SK-N-SH (cell line): ENCODE measurements at regions not wholly inside any gene's neighbourhood (a gene's known extent, or its start where the extent isn't known, plus 50 kb on each side); places are given as distances from the start of the nearest gene placed in this dataset.

ENCODE experiments used
- CTCF ChIA-PET: fragments of 300-600, 350-600 bp; formaldehyde crosslinking; extraction: SDS; loops from one replicate; lab custom pipeline; 2021; lab: Yijun Ruan, JAX
- POLR2A ChIA-PET: fragments of 350-600 bp; sonication (Branson Sonifier 250); formaldehyde crosslinking; extraction: SDS; loops from one replicate; lab custom pipeline; 2020; ENCODE audit warnings: antibody characterized with exemption, inconsistent platforms; lab: Yijun Ruan, JAX
- DNase-seq: peaks from one replicate; pipeline ENCODE4 v3.0.0; 2012
- H2AFZ ChIP-seq: fragments of 200-600 bp; sonication (generic); 2 replicates; pipeline ENCODE4 v1.8.1; 2016; ENCODE audit warnings: antibody characterized with exemption, mild to moderate bottlenecking, low read depth
- H3F3A ChIP-seq: fragments of 200-600 bp; sonication (generic); replicated peaks from 2 replicates; pipeline ENCODE3; 2016; ENCODE audit warnings: antibody characterized with exemption, mild to moderate bottlenecking; ENCODE audit not compliant: insufficient read depth
- H3K27ac ChIP-seq, 2 experiments: fragments of 200-500 bp in 1 of 2; fragments of 200-600 bp in 1 of 2; sonication (Bioruptor generic) in 1 of 2; sonication (generic), shearing (Covaris generic) in 1 of 2; 2 replicates each; pipeline versions ENCODE4 v1.5.1 to v1.6.1; 2014 to 2016; ENCODE audit warnings: low read depth in 2 of 2, inconsistent platforms in 1 of 2, low read length in 1 of 2, mild to moderate bottlenecking in 1 of 2, mixed read lengths in 1 of 2
- H3K27me3 ChIP-seq: fragments of 200-600 bp; sonication (generic), shearing (Covaris generic); 2 replicates; pipeline ENCODE4 v1.6.1; 2016; ENCODE audit warnings: mixed run types; ENCODE audit not compliant: insufficient read depth
- H3K36me3 ChIP-seq, 2 experiments: fragments of 200-500 bp in 1 of 2; fragments of 200-600 bp in 1 of 2; sonication (Bioruptor generic) in 1 of 2; sonication (generic) in 1 of 2; replicated peaks in 1 of 2; 2 replicates each; pipeline versions ENCODE3 to v1.5.1; 2014 to 2016; ENCODE audit warnings: low read length in 1 of 2, mild to moderate bottlenecking in 1 of 2; ENCODE audit not compliant: insufficient read depth in 2 of 2, control insufficient read depth in 1 of 2
- H3K4me1 ChIP-seq, 2 experiments: fragments of 200-500 bp in 1 of 2; fragments of 200-600 bp in 1 of 2; sonication (Bioruptor generic) in 1 of 2; sonication (generic), shearing (Covaris generic) in 1 of 2; 2 replicates each; pipeline versions ENCODE4 v1.5.1 to v1.6.1; 2014 to 2016; ENCODE audit warnings: low read depth in 1 of 2, low read length in 1 of 2, mixed run types in 1 of 2; ENCODE audit not compliant: insufficient read depth in 2 of 2, control insufficient read depth in 1 of 2
- H3K4me2 ChIP-seq: fragments of 200-600 bp; sonication (generic), shearing (Covaris generic); 2 replicates; pipeline ENCODE4 v1.6.1; 2017; ENCODE audit warnings: mixed run types
- H3K4me3 ChIP-seq, 2 experiments: fragments of 200-500 bp in 1 of 2; fragments of 200-600 bp in 1 of 2; sonication (Bioruptor generic) in 1 of 2; sonication (generic), shearing (Covaris generic) in 1 of 2; 2 replicates each; pipeline versions ENCODE4 v1.5.1 to v1.8.1; 2014 to 2016; ENCODE audit warnings: low read depth in 2 of 2, inconsistent platforms in 1 of 2, low read length in 1 of 2, mild to moderate bottlenecking in 1 of 2, mixed read lengths in 1 of 2, moderate library complexity in 1 of 2
- H3K79me2 ChIP-seq: fragments of 200-600 bp; sonication (generic); 2 replicates; pipeline ENCODE4 v1.8.1; 2017; ENCODE audit warnings: mild to moderate bottlenecking; ENCODE audit not compliant: insufficient read depth
- H3K9ac ChIP-seq: fragments of 200-600 bp; sonication (generic); 2 replicates; pipeline ENCODE4 v1.6.1; 2017; ENCODE audit warnings: mixed run types
- H3K9me2 ChIP-seq: fragments of 200-600 bp; sonication (generic); 2 replicates; pipeline ENCODE4 v1.6.1; 2017; ENCODE audit warnings: mixed run types
- H3K9me3 ChIP-seq: fragments of 200-600 bp; sonication (generic); 2 replicates; pipeline ENCODE4 v1.6.1; 2017; ENCODE audit warnings: mixed run types, mild to moderate bottlenecking, moderate library complexity
- H4K20me1 ChIP-seq: fragments of 200-600 bp; sonication (generic); 2 replicates; pipeline ENCODE4 v1.6.1; 2017; ENCODE audit warnings: mild to moderate bottlenecking, mixed run types; ENCODE audit not compliant: insufficient read depth
- CTCF ChIP-seq: fragments of 200-600 bp; sonication (generic); IDR thresholded peaks from 2 replicates; pipeline ENCODE4 v1.6.1; 2017; ENCODE audit warnings: antibody characterized with exemption, mild to moderate bottlenecking, moderate library complexity
- ELF1 ChIP-seq: IDR thresholded peaks from 2 replicates; pipeline ENCODE4 v1.4.0; 2012
- EP300 ChIP-seq, 2 experiments: IDR thresholded peaks; 2 replicates each; pipeline versions ENCODE4 v1.4.0 to v1.6.1; 2012; ENCODE audit warnings: borderline replicate concordance in 1 of 2, low read depth in 1 of 2, low read length in 1 of 2
- FOSL2 ChIP-seq: IDR thresholded peaks from 2 replicates; pipeline ENCODE4 v1.4.0; 2012; ENCODE audit warnings: low read depth, mild to moderate bottlenecking, moderate library complexity, borderline replicate concordance
- GABPA ChIP-seq: IDR thresholded peaks from 2 replicates; pipeline ENCODE4 v1.4.0; 2012; ENCODE audit warnings: low read depth, mild to moderate bottlenecking
- JUND ChIP-seq: IDR thresholded peaks from 2 replicates; pipeline ENCODE4 v1.4.0; 2012
- MXI1 ChIP-seq: IDR thresholded peaks from 2 replicates; pipeline ENCODE4 v1.6.1; 2012; ENCODE audit warnings: mild to moderate bottlenecking, low read depth, low read length, improper control_type of control experiment
- NFIC ChIP-seq: IDR thresholded peaks from 2 replicates; pipeline ENCODE4 v1.4.0; 2012; ENCODE audit warnings: borderline replicate concordance
- NRF1 ChIP-seq: IDR thresholded peaks from 2 replicates; pipeline ENCODE4 v1.6.1; 2012; ENCODE audit warnings: low read depth, mild to moderate bottlenecking, low read length
- PBX3 ChIP-seq: IDR thresholded peaks from 2 replicates; pipeline ENCODE4; 2012
- RAD21 ChIP-seq: IDR thresholded peaks from 2 replicates; pipeline ENCODE4 v1.6.1; 2012; ENCODE audit warnings: mild to moderate bottlenecking, low read length
- REST ChIP-seq: IDR thresholded peaks from 2 replicates; pipeline ENCODE4 v1.6.1; 2012; ENCODE audit warnings: mild to moderate bottlenecking, low read depth, low read length, moderate library complexity
- RFX5 ChIP-seq: IDR thresholded peaks from 2 replicates; pipeline ENCODE4 v1.6.1; 2012; ENCODE audit warnings: mild to moderate bottlenecking, improper control_type of control experiment, low read length
- RXRA ChIP-seq: IDR thresholded peaks from 2 replicates; pipeline ENCODE4 v1.4.0; 2012; ENCODE audit warnings: low read depth, mild to moderate bottlenecking, borderline replicate concordance
- SIN3A ChIP-seq: IDR thresholded peaks from 2 replicates; pipeline ENCODE4 v1.6.1; 2012; ENCODE audit warnings: low read depth, mild to moderate bottlenecking, low read length, moderate library complexity, borderline replicate concordance
- SMC3 ChIP-seq: IDR thresholded peaks from 2 replicates; pipeline ENCODE4 v1.6.1; 2012; ENCODE audit warnings: low read depth, low read length, improper control_type of control experiment
- TCF12 ChIP-seq: IDR thresholded peaks from 2 replicates; pipeline ENCODE4 v1.4.0; 2012
- TEAD4 ChIP-seq: IDR thresholded peaks from 2 replicates; pipeline ENCODE4 v1.4.0; 2012; ENCODE audit warnings: mild to moderate bottlenecking, borderline replicate concordance; ENCODE audit not compliant: insufficient read depth
- YY1 ChIP-seq: IDR thresholded peaks from 2 replicates; pipeline ENCODE4 v1.4.0; 2012; ENCODE audit warnings: low read depth, mild to moderate bottlenecking
- ZBTB33 ChIP-seq: IDR thresholded peaks from 2 replicates; pipeline ENCODE4 v1.4.0; 2012; ENCODE audit warnings: low read depth, borderline replicate concordance
- WGBS: methylation state at CpG from one replicate; pipeline ENCODE4 v1.1.6; 2017; ENCODE audit warnings: low lambda C conversion rate; 5-methylcytosine and 5-hydroxymethylcytosine counted together
- TF ChIP-seq, protein P1 (sequence below): IDR thresholded peaks from 2 replicates; pipeline ENCODE4 v1.4.0; 2012; ENCODE audit warnings: low read depth, borderline replicate concordance

GRCh38 chr6:81854474-81854873 is 102.0 kb upstream of the TENT5A start:
- no peaks in the 10 kb centered on the region for H3K27me3 ChIP-seq
- WGBS: 93% methylated on average over 2 of the region's 2 CpGs
- no peak overlapping the region for H3K27ac ChIP-seq
- H3K9me3 ChIP-seq: no peaks in the 10 kb centered on the region
- no peaks in the 10 kb centered on the region for H3K4me1 ChIP-seq
- H3K79me2 ChIP-seq: no peaks in the 10 kb centered on the region
- H3K9ac ChIP-seq: no peak overlapping the region
- H3K4me3 ChIP-seq: no peak overlapping the region
- no peaks in the 10 kb centered on the region for H4K20me1 ChIP-seq
- no peak overlapping the region for H3K4me2 ChIP-seq
- DNase-seq: no peak
- ChIA-PET CTCF (no interaction called here), POLR2A (no interaction called here)
- no peak overlapping the region for H2AFZ ChIP-seq
- TF ChIP-seq TCF12: no peak
- no peak for TF ChIP-seq RXRA
- TF ChIP-seq FOSL2: no peak
- TF ChIP-seq PBX3: no peak
- no peak for TF ChIP-seq RAD21
- no peak for TF ChIP-seq NFIC
- no peak for TF ChIP-seq CTCF
- TF ChIP-seq RFX5: no peak
- TF ChIP-seq, protein P1, sequence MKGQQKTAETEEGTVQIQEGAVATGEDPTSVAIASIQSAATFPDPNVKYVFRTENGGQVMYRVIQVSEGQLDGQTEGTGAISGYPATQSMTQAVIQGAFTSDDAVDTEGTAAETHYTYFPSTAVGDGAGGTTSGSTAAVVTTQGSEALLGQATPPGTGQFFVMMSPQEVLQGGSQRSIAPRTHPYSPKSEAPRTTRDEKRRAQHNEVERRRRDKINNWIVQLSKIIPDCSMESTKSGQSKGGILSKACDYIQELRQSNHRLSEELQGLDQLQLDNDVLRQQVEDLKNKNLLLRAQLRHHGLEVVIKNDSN: no peak
- TF ChIP-seq ELF1: no peak
- TF ChIP-seq EP300 (IDR thresholded peaks at IDR 0.05; ENCODE audit: borderline replicate concordance in 1 of 2, low read depth in 1 of 2, low read length in 1 of 2): no peak
- no peak for TF ChIP-seq SIN3A
- no peaks in the 10 kb centered on the region for H3F3A ChIP-seq
- H3K36me3 ChIP-seq: no peaks in the 10 kb centered on the region
- H3K9me2 ChIP-seq: no peaks in the 10 kb centered on the region

- Histone ChIP-seq H3K4me3 (no peak overlapping the region), H2AFZ (no peak overlapping the region), H4K20me1 (no peaks in the 10 kb centered on the region), H3F3A (no peaks in the 10 kb centered on the region), H3K9ac (no peak overlapping the region), H3K79me2 (no peaks in the 10 kb centered on the region), H3K36me3 (no peaks in the 10 kb centered on the region), H3K27me3 (no peaks in the 10 kb centered on the region), H3K27ac (no peak overlapping the region), H3K4me2 (no peak overlapping the region), H3K4me1 (no peaks in the 10 kb centered on the region), H3K9me3 (no peaks in the 10 kb centered on the region), H3K9me2 (no peaks in the 10 kb centered on the region)
- 92% methylated on average over 2 of the region's 2 CpGs for WGBS
- ChIA-PET POLR2A (no interaction called here), CTCF (no interaction called here)
- DNase-seq: no peak
- TF ChIP-seq GABPA (no peak), REST (no peak), TEAD4 (no peak), FOSL2 (no peak), JUND (no peak), TCF12 (no peak), NRF1 (no peak), RAD21 (no peak), MXI1 (no peak), ZBTB33 (no peak), SMC3 (no peak), YY1 (no peak)
Observed at GRCh38 chr6:81853975-81854374, 101.5 kb upstream of the TENT5A start.
